HUDEP-2 (cell line): ENCODE measurements at regions not wholly inside any gene's neighbourhood (a gene's known extent, or its start where the extent isn't known, plus 50 kb on each side); places are given as distances from the start of the nearest gene placed in this dataset.

ENCODE experiments used
- DNase-seq, 76 experiments: peaks; one replicate each; lab custom pipeline; 2025; ENCODE audit not compliant: unreplicated experiment in 76 of 76; lab: John Stamatoyannopoulos, UW

DNA sequence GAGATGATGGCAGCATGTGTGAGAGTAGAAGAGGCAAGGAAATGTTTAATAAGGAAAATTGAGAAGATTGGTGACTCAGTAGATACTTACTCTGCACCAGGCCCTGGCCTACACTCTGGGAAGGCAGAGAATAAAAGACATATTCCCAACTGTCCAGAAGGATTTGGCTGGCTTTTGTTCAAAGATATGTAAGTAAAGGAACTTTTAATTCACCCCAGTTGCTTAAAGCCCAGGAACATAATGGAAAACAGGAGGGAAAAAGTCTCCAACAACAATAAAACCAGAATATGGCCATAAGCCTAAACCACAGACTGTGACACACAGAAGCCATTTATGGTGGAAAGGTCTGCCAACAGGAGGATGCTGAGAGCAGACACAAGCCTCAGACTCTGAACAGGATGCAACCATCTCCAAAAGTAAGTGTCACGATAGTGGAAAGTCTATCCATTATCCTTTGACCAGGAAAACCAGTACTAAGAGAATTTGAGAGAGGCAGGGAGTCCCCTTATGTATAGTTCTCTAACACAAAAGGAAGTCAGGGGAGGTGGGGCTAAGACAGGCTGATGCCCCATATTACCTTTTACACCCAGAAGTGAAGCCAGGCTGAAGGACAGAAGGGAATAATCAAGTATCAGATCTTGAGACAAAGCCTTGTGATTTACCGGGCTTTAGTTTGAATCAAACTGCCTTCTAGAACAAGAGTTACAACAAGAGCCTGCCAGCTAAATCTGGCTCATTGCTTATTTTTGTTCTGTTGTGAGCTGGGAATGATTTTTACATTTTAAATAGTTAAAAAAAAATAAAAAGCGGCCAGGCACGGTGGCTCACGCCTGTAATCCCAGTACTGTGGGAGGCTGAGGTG lies 169.5 kb upstream of the STARD13 start:
- DNase-seq, result no peak

DNA sequence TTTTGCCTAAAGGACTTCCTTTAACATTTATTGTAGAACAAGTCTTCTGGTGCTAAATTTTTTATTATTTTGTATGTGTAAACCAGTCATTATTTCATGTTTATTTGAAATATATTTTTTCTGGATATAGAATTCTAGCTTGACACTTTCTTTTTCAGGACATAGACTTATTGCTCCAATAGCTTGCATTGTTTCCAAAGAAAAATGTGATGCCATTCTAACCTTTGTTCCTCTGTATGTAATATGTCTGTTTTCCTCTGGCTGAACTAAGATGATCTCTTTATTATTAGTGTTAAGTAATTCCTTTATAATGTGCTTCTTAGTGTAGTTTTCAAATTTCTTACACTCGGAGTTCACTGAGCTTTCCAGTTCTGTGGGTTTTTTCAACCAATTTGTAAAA lies 174.1 kb upstream of the STARD13 start:
- DNase-seq, result no peak

DNA sequence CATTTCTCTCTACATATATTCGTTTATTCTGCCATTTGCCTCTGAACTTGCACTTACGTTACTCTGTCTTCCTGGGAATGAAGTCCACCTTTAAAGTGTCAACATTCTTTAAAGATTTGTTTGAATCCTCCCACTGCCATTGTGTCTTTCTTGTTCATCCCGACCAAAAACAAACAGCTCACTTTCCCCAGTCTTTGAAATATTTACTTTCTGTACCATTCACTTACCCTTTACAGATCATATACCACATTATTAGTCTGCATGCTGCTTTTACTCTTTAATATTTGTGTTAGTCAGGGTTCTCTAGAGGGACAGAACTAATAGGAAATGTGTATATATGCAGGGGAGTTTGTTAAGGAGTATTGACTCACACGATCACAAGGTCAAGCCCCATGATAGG lies 176.6 kb upstream of the STARD13 start:
- DNase-seq, result no peak

DNA sequence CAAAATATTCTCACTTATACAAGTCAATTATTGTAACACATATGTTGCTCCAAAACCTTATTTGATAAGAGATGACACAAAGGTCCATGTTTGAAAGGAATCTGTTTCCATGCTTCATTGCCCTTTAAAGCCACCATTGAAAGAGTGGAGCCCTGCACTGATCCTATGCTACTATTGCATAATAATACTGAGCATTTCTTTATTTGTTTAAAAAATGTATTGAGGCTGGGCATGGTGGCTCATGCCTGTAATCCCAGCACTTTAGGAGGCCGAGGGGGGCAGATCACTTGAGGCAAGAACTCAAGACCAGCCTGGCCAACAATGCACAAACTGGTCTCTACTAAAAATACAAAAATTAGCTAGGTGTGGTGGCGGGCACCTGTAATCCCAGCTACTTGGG lies 178.8 kb upstream of the STARD13 start:
- DNase-seq, result no peak

DNA sequence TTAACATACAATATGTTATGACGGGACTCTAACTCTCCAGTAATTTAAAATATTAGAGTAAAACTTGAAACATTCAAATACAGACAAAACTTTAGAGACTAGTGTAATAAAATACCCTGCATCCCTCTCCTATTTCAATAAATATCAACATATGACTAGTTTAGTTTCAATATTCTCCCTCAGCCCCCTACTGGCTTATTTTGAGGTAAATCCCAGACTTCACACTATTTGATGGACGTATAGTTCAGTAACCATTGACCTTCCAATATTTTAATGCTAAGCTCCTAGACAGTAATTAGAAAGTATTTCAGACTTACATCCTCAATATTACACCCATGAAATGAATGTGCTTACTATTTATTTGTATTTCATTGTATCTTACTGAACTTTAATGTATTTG lies 180.7 kb upstream of the STARD13 start:
- no peak for DNase-seq

DNA sequence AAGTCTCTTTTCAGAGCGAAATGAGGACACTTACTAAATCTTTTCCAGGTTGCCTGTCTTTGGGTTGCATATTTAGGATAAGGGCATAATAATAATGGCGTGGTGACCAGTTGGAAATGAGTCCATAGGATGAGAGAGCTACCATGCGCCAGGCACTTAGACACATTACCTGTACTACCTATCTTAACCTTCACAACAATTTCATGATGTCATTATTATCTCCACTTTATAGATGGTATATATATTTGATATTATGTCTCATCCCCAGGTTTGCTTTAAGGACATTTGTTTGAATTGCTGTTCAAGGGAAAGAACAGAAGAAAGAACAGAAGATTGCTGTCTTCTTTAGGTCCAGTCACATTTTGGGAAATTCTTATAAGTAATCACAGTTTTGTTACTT lies 182.0 kb upstream of the STARD13 start:
- no peak for DNase-seq

DNA sequence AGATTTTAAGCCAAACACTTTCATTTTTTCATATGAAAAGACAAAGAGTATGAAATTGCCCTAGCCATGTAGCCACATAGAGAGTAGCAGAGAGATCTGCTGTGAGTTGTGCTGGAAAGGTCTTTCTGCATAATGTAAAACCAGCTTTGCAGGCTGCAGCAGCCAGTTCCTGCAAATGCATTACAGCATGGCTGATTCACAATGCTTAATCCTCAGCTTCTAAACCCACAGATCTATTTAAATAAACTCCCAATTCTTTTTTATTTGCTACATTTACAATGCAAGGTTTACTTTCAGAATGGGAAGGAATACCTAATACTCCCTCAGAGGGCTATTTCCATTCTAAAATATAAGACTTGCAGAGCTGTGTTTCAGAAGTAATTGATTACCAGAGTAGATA lies 185.6 kb upstream of the STARD13 start:
- no peak for DNase-seq

DNA sequence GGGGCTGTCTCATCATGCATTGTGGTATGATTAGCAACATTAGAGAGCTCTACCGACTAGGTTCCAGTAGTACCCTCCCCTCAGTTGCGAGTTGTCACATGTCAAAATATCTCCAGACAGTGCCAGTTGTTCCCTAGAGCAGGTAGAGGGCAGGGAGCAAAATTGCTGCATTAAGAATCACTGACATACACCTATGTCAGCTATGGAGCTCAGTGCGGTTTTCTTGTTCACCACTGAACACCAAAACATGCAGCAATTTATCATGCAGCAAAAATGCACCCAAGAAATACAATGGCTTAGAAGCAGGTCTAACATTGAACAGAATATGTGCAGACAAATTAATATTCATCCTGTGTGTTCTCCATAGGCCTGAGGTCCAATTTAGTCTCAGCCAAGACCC lies 186.9 kb upstream of the STARD13 start:
- no peak for DNase-seq

DNA sequence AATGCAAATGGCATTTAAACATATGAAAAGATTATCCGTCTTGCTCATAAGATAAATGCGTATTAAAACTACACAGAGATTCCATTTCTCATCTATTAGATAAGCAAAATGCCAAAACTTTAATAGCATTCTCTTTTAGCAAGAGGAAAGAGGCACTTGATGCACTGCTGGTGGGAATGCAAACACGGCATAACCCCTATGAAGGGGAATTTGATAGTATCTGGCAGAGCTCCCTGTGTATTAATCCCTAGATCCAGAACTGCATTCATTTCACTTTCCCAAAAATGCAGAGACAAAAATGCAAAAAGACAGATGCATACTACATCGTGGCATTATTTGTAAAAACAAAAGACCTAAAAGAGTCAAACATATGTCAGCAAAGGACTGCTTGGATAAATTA lies 193.6 kb upstream of the STARD13 start:
- no peak for DNase-seq

DNA sequence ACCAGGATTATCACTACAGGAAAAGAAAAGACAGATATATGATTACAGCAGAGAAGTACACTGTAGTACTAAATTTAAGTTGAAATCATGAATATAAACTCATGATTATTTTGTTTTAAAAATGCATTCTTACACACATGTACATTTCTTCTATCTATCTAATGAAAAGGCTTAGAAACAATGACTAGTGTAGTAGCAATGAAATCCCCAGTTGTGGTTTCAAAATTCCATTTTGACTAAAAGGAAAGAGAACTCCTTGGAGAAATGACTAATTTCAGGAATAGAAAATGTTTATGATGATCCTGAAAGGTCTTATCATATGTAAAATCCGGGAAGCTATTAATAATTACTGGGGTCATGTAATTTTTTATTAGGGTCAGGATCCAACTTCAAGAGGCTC lies 195.0 kb upstream of the STARD13 start:
- no peak for DNase-seq

DNA sequence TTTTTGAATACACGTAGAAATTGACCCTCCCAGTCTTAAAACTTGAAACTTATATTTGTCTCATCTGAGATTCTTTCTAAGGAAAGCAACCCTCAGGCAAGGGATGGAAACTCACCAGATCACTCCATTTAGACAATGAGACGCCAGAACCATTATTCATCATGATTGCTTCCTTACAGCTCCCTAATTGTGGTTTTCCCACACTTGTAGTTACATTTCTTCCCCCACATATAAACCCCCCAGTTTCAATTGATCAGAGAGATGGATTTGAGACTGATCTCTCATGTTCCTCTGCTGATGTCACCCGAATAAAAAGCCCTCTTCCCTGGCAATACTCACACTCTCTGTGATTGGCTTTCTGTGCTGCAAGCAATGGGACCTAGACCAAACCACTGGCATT lies 197.9 kb upstream of the STARD13 start:
- DNase-seq, result no peak

DNA sequence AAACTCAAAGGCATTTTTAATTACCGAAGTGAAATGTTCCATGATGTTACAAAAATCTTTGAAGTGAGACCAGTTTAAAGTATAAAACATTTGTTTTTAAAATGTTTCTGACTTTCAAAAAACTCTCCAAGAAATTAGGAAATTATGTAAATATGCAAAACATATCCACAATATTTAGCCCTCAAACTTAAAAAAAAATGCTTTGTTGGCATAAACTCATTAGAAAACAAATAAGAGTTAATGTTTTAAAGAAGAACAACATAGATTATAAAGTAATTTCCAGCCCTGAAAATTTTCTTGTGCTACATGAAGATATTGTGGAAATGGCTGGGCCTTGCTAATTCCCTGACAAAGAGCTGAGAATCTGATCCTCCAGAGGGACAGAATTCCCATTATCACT lies 199.7 kb upstream of the STARD13 start:
- DNase-seq, result no peak

DNA sequence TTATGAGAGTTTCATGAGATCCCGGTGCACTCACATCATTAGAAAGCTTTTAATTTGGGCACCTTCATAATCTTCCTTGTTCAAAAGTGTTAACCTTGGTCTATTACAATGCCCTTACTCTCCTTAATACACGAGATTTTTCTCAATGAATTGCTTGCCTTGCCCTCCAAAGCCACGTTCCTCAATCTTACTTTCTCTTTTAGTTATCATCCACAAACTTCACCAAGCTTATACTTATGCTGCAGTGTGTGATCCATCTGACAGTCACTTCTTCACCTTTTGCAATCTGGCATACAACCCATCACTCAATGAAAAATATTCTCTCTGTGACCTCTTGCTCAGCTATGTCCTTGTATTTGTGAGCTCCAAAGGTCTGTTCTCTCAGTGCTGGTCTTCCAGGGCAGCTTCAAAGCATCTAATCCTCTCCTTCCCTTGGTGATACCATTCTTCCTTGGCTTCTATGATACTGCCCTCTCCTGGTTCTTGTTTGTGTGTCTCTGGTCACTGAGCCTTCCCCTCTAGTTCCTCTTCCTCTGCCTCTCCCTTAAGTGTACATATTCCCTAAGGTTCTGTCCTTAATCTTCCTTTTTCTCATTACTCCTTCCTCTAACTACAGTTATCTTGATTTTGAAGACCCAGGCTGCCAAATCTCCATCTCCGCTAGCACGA lies 202.2 kb upstream of the STARD13 start:
- peak in 12 of 76 experiments; percentile 0 to 26 (median 12) for DNase-seq

DNA sequence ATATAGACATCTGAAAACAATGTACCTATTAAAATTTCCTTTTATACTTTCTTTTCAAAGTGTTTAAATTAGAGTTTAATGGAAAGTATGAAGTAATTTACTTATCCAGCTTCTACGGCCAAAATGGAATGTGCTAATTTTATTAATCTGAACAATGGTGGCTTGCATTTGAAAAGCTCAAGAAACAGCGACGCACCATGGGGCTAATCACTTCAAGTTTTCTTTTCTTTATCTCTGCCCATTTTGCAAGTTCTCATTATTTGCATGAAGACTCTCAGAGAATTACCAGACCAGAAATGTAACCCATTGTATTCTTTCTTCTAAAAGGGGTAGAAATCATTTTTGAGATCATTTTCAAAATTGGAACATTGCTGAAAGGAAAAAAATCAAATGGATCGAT lies 204.0 kb upstream of the STARD13 start:
- DNase-seq, result no peak

DNA sequence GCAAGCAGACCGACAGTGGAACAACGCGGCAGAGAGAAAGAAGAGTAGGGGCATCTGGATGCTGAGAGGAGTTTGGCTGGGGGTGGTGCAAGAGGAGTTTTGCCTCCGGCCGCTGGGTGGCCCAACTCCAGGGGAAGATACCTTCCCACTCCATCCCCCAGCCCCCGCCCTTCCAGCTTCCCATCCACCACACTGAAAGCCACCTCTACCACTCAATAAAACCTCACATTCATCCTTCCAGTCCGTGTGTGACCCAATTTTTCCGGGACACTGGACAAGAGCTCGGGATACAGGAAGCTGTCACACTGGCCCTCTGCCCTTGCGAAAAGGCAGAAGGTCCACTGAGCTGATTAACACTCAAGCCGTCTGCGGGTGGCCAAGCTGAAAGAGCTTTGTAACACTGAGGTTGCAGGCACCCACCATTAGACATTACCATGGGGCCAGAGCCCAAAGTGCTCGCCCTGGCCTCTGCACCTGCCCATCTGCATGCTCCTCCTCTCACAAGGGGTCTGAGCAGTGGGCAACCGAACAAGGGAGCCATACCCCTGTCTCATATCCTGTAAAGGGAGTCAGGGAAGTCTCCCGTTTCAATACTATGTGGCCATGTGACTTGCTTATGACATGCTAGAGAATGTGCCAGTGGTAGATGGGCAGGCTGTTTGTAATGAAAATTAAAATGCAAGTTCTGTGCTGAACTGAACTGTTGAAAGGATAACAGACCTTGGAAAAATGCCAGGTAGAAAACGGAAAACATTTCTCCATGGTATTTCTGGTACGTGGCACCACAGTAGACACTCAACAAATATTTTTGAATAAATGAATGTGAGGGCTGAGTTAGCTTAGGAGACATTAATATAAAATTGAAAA lies 205.1 kb upstream of the STARD13 start:
- no peak for DNase-seq

DNA sequence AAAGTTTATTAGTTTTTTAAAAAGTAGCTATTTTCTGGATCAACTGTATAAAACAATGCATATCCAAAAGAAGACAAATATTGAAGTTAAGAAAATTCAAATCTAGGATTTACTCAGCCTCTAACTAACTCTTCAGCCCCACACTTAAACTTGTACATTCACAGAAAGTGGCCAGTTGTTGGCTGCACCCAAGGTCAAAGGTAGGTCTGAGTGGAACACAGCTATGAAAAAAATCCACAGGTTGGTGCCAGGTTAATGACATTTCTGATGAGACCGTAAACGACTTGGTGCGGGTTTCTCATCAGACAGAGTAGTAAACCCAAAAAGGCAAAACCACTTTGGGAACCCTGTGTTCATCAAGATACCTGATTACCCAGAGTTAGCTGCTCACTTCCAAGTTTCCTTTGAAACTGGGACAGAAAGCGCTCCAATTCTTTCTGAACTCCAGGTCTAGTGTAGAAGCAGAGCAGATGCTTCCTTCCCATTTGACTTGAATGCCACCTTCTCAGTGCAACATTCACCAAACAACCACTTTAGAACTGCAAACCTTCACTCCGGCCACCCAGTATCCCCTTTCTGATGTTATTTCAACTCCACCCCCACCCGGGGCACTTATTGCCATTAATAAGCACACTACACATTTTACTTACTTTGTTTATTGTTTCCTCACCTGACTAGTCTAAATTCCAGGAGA lies 208.3 kb upstream of the STARD13 start:
- no peak for DNase-seq

DNA sequence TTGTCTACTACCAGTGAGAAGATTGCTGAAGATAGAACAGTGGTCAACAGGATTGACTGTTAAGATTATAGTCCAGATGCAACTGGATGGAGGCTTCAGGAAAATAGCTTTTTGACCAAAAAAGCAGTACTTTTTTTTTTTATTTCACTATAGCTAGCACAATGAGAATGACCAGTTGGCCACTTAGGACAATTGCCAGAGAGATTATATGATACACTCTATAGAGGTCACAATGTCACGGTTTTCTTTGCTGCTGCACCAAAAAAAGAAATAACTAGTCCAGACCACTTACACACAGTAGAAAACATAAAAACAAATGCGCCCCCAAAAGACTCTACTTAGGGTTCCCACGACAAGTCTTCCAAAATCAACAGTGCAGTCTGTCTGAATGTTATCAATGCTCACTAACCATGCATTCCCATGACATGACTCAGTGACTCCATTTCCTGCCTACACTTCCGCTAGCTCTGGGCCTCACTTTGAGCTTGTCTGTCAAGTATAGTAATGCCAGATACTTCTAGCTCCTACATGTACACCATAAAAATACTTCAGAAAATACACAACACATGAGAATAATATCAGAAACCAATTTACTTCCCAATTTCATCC lies 209.1 kb upstream of the STARD13 start:
- DNase-seq, result peak in 2 of 76 experiments; percentile 4 to 21

DNA sequence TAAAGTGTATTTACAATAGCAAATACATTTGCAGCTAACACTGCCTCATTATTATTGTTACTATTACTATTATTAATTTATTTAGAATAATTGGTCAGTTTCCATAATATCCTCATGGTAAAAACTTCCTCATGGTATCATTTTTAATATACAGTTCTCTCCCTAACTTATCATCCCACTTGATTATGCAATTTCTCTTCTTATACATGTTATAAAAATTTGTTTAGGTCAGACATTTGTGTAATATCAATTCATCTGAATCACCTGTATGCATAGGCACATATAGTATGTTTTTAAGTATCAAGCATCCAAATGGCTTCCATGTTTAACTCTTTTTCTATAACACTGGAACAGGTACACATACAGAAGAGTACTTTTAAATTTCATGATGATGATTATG lies 210.8 kb upstream of the STARD13 start:
- no peak for DNase-seq

DNA sequence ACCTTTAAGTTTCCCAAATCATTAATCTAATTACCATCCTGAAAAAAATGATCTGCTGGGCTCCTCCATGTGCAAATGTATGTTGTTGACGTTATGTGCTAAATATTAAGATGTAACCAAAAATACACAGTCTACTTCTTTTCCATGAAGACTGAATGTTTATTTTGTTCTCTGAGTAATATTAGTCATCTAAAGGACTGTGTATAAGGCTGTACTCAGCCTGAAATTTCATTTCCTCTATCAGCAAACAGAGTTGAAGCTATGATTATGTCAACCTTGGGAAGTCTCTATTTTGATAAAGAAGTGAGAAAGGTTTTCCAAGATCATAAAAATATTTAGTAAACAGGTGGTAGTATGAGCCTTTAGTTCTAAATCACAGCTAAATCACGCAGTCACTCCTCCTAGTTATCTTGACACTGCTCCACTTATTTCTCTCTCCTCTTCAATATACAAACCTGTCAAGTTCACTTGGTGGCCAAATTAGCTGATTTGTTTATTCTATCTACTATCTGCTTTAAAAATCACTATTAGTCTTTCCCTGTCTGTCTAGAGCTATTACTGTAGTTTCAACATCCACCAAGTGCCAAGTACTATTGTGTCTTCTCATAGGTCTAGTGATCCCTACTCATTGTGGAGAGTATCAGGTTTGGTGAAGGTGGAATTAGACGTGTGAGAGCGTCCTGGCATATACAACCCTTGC lies 211.7 kb upstream of the STARD13 start:
- no peak for DNase-seq

DNA sequence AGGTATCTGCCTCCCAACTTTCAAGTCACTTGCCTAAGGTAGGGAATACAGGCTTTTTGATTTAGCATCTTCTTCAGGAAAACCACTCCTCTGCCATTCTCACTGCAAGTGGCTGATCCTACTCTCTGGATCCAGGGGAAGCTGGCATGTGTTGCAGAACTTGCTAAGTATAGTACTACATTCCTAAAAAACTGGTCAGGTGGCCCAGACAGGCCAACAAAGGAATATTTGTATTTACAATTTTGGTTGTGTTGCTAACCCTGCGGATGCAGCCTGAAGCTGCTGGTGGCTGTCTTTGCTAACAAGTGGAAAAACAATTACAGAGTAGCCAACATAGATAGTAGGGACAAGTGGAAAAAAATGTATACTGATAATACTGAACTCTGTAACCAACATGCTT lies 222.5 kb upstream of the STARD13 start:
- no peak for DNase-seq
